Thymus (tissue), 11 donors: ENCODE measurements at regions not wholly inside any gene's neighbourhood (a gene's known extent, or its start where the extent isn't known, plus 50 kb on each side); places are given as distances from the start of the nearest gene placed in this dataset.
"Not testable (repeated sequence)": the region's sequence is repeated elsewhere in the genome, so short reads cannot be mapped to it uniquely, and the experiment has no call there.

Experiments used
- DNase-seq, 9 donors: peaks; one replicate each; pipeline ENCODE4 v3.0.0-alpha.2; 2013; ENCODE audit warnings: low spot score in 9 of 9, low read depth in 6 of 9, missing footprints in 1 of 9
- H3K27ac ChIP-seq, 2 donors: one replicate each; pipeline ENCODE4 v1.5.1; 2013; ENCODE audit warnings: control low read depth in 1 of 2, low read depth in 1 of 2, low read length in 1 of 2, mild to moderate bottlenecking in 1 of 2, moderate library complexity in 1 of 2
- H3K27me3 ChIP-seq, 2 donors: one replicate each; pipeline ENCODE4 v1.5.1; 2013; ENCODE audit warnings: low read length in 1 of 2; ENCODE audit not compliant: control insufficient read depth in 2 of 2, insufficient read depth in 1 of 2
- H3K36me3 ChIP-seq, 2 donors: one replicate each; pipeline ENCODE4 v1.5.1; 2013; ENCODE audit warnings: low read length in 1 of 2, mild to moderate bottlenecking in 1 of 2, moderate library complexity in 1 of 2; ENCODE audit not compliant: control insufficient read depth in 2 of 2, insufficient read depth in 2 of 2
- H3K4me1 ChIP-seq, 2 donors: one replicate each; pipeline ENCODE4 v1.5.1; 2013; ENCODE audit warnings: low read length in 2 of 2; ENCODE audit not compliant: control insufficient read depth in 2 of 2, insufficient read depth in 2 of 2
- H3K4me3 ChIP-seq, 2 donors: one replicate each; pipeline ENCODE4 v1.5.1; 2013; ENCODE audit warnings: low read length in 2 of 2, control low read depth in 1 of 2, mild to moderate bottlenecking in 1 of 2
- H3K9me3 ChIP-seq, 2 donors: one replicate each; pipeline ENCODE4 v1.5.1; 2013; ENCODE audit warnings: low read length in 1 of 2, mild to moderate bottlenecking in 1 of 2; ENCODE audit not compliant: control insufficient read depth in 2 of 2, insufficient read depth in 1 of 2
- WGBS: extraction: QIAGEN DNeasy Blood & Tissue Kit; methylation state at CpG from one replicate; pipeline ENCODE4 v1.1.7; 2013; 5-methylcytosine and 5-hydroxymethylcytosine counted together
- donor health status: healthy.

- no peak for DNase-seq
- Histone ChIP-seq H3K4me1 (no peaks in the 10 kb centered on the region), H3K36me3 (no peaks in the 10 kb centered on the region), H3K4me3 (no peak overlapping the region), H3K27ac (no peak overlapping the region), H3K27me3 (no peaks in the 10 kb centered on the region), H3K9me3 (no peaks in the 10 kb centered on the region)
- WGBS = 98% methylated on average over 2 of the region's 2 CpGs
These were observed 772.9 kb upstream of the SLIT2 start for GRCh38 chr4:19478791-19479190.

- DNase-seq = no peak
- no peak overlapping the region for H3K27ac ChIP-seq
- H3K27me3 ChIP-seq = no peaks in the 10 kb centered on the region
- WGBS = 82% methylated on average over 1 of the region's 1 CpG
- no peaks in the 10 kb centered on the region for H3K4me1 ChIP-seq
- no peaks in the 10 kb centered on the region for H3K36me3 ChIP-seq
- H3K4me3 ChIP-seq = no peak overlapping the region
- no peaks in the 10 kb centered on the region for H3K9me3 ChIP-seq
These were observed 778.1 kb upstream of the SLIT2 start for GRCh38 chr4:19473569-19473968.

- Histone ChIP-seq H3K27me3 (no peaks in the 10 kb centered on the region), H3K36me3 (no peaks in the 10 kb centered on the region), H3K9me3 (no peaks in the 10 kb centered on the region), H3K4me1 (no peaks in the 10 kb centered on the region), H3K27ac (no peak overlapping the region), H3K4me3 (no peak overlapping the region)
- DNase-seq = no peak
- 91% methylated on average over 1 of the region's 1 CpG for WGBS
These were observed 779.0 kb upstream of the SLIT2 start for GRCh38 chr4:19472666-19473065.

GRCh38 chr4:19470001-19470400 lies 781.7 kb upstream of the SLIT2 start:
- H3K36me3 ChIP-seq, H3K27ac ChIP-seq, H3K27me3 ChIP-seq, H3K4me1 ChIP-seq, H3K4me3 ChIP-seq, DNase-seq, H3K9me3 ChIP-seq: not testable (repeated sequence)
- 90% methylated on average over 5 of the region's 5 CpGs for WGBS

GRCh38 chr4:19462117-19462516 lies 789.6 kb upstream of the SLIT2 start:
- DNase-seq = no peak
- WGBS = 71% methylated on average over 1 of the region's 1 CpG
- Histone ChIP-seq H3K4me1 (no peaks in the 10 kb centered on the region), H3K27ac (no peak overlapping the region), H3K4me3 (no peak overlapping the region), H3K9me3 (no peaks in the 10 kb centered on the region), H3K36me3 (no peaks in the 10 kb centered on the region), H3K27me3 (no peaks in the 10 kb centered on the region)

- Histone ChIP-seq H3K36me3 (no peaks in the 10 kb centered on the region), H3K27me3 (no peaks in the 10 kb centered on the region), H3K9me3 (peaks cover 0 to 7% of the 10 kb centered on the region in 2 donors), H3K27ac (no peak overlapping the region), H3K4me1 (no peaks in the 10 kb centered on the region), H3K4me3 (no peak overlapping the region)
- WGBS = 96% methylated on average over 21 of the region's 21 CpGs
- DNase-seq = no peak
These were observed 795.7 kb upstream of the SLIT2 start for GRCh38 chr4:19455850-19456602.

GRCh38 chr4:19455196-19455595 lies 796.5 kb upstream of the SLIT2 start:
- WGBS = 94% methylated on average over 14 of the region's 14 CpGs
- Histone ChIP-seq H3K4me1 (no peaks in the 10 kb centered on the region), H3K36me3 (no peaks in the 10 kb centered on the region), H3K27me3 (no peaks in the 10 kb centered on the region), H3K9me3 (peaks cover 1 to 7% of the 10 kb centered on the region in 2 donors), H3K27ac (no peak overlapping the region), H3K4me3 (no peak overlapping the region)
- DNase-seq = no peak

GRCh38 chr4:19438233-19438632 lies 813.5 kb upstream of the SLIT2 start:
- Histone ChIP-seq H3K27ac (no peak overlapping the region), H3K27me3 (no peaks in the 10 kb centered on the region), H3K9me3 (peaks cover 0 to 9% of the 10 kb centered on the region in 2 donors), H3K4me3 (no peak overlapping the region), H3K4me1 (no peaks in the 10 kb centered on the region), H3K36me3 (no peaks in the 10 kb centered on the region)
- WGBS = 84% methylated on average over 1 of the region's 1 CpG
- no peak for DNase-seq

GRCh38 chr4:19437008-19437407 lies 814.7 kb upstream of the SLIT2 start:
- DNase-seq = no peak
- Histone ChIP-seq H3K27ac (no peak overlapping the region), H3K9me3 (peaks cover 0 to 9% of the 10 kb centered on the region in 2 donors), H3K4me1 (no peaks in the 10 kb centered on the region), H3K4me3 (no peak overlapping the region), H3K36me3 (no peaks in the 10 kb centered on the region), H3K27me3 (no peaks in the 10 kb centered on the region)
- 66% methylated on average over 2 of the region's 2 CpGs for WGBS
